MM.1S (cell line): ENCODE measurements at regions not wholly inside any gene's neighbourhood (a gene's known extent, or its start where the extent isn't known, plus 50 kb on each side); places are given as distances from the start of the nearest gene placed in this dataset.

Experiments used
- DNase-seq: peaks from one replicate; pipeline ENCODE4 v3.0.0-alpha.2; 2015
- H2AFZ ChIP-seq: fragments of 300-600 bp; sonication (generic); 2 replicates; pipeline ENCODE4 v1.6.0; 2016; ENCODE audit warnings: antibody characterized with exemption, low read length
- H3F3A ChIP-seq: fragments of 300-600 bp; sonication (generic); 2 replicates; pipeline ENCODE4 v1.6.1; 2016; ENCODE audit warnings: mild to moderate bottlenecking, antibody characterized with exemption, low read length, moderate library complexity, mixed read lengths; ENCODE audit not compliant: insufficient read depth
- H3K27ac ChIP-seq: fragments of 300-600 bp; sonication (generic); 2 replicates; pipeline ENCODE4 v1.5.1; 2016; ENCODE audit warnings: mild to moderate bottlenecking, low read length
- H3K27me3 ChIP-seq: fragments of 300-600 bp; sonication (generic); replicated peaks from 2 replicates; pipeline ENCODE4 v1.6.0; 2016; ENCODE audit warnings: low read length; ENCODE audit not compliant: insufficient read depth
- H3K36me3 ChIP-seq: fragments of 300-600 bp; sonication (generic); replicated peaks from 2 replicates; pipeline ENCODE4 v1.6.1; 2016; ENCODE audit warnings: mild to moderate bottlenecking, low read length, mixed read lengths; ENCODE audit not compliant: insufficient read depth
- H3K4me1 ChIP-seq: fragments of 300-600 bp; sonication (generic); 2 replicates; pipeline ENCODE4 v1.6.1; 2016; ENCODE audit warnings: low read length, mixed read lengths
- H3K4me2 ChIP-seq: fragments of 300-600 bp; sonication (generic); 2 replicates; pipeline ENCODE4 v1.6.0; 2016; ENCODE audit warnings: low read depth, low read length
- H3K4me3 ChIP-seq: fragments of 300-600 bp; sonication (generic); 2 replicates; pipeline ENCODE4 v1.5.1; 2016; ENCODE audit warnings: low read length, mixed read lengths
- H3K79me2 ChIP-seq: fragments of 300-600 bp; sonication (generic); 2 replicates; pipeline ENCODE4 v1.6.1; 2016; ENCODE audit warnings: mixed run types, low read length, mixed read lengths
- H3K9ac ChIP-seq: fragments of 300-600 bp; sonication (generic); 2 replicates; pipeline ENCODE4 v1.6.1; 2016; ENCODE audit warnings: low read length, mixed read lengths
- H3K9me2 ChIP-seq: fragments of 300-600 bp; sonication (generic); replicated peaks from 2 replicates; pipeline ENCODE4 v1.6.1; 2016; ENCODE audit warnings: mild to moderate bottlenecking, low read length, mixed read lengths; ENCODE audit not compliant: insufficient read depth
- H3K9me3 ChIP-seq: fragments of 300-600 bp; sonication (generic); replicated peaks from 2 replicates; pipeline ENCODE4 v1.6.1; 2016; ENCODE audit warnings: mild to moderate bottlenecking, low read length, mixed read lengths; ENCODE audit not compliant: insufficient read depth
- H4K20me1 ChIP-seq: fragments of 300-600 bp; sonication (generic); 2 replicates; pipeline ENCODE4 v1.6.1; 2016; ENCODE audit warnings: mild to moderate bottlenecking, low read length, moderate library complexity, mixed read lengths; ENCODE audit not compliant: insufficient read depth
- EZH2 ChIP-seq: fragments of 300-600 bp; sonication (generic); optimal IDR thresholded peaks from 2 replicates; pipeline ENCODE3; 2017; ENCODE audit warnings: low read depth, mild to moderate bottlenecking, antibody characterized with exemption, low read length, mixed read lengths
- EZH2phosphoT487 ChIP-seq: fragments of 300-600 bp; sonication (generic); IDR thresholded peaks from 2 replicates; pipeline ENCODE4 v1.6.1; 2018; ENCODE audit warnings: antibody characterized with exemption, low read length
- TF ChIP-seq, protein P1 (sequence below): fragments of 300-600 bp; sonication (generic); IDR thresholded peaks from 2 replicates; pipeline ENCODE4 v1.5.1; 2016; ENCODE audit warnings: antibody characterized with exemption, low read length, mixed read lengths

- no peaks in the 10 kb centered on the region for H3K27me3 ChIP-seq
- H2AFZ ChIP-seq, result 0 out of 2 replicates have a peak overlapping the region, but pooled peaks have one; percentile 45
- no peaks in the 10 kb centered on the region for H3K36me3 ChIP-seq
- no peak for DNase-seq
- H3K9me3 ChIP-seq, result no peaks in the 10 kb centered on the region
- no peaks in the 10 kb centered on the region for H3K9me2 ChIP-seq
- peaks cover 9% of the 10 kb centered on the region; the same call in 1 of the 2 replicates for H3F3A ChIP-seq
- peak overlapping the region; percentile 65; the same call in 1 of the 2 replicates for H3K27ac ChIP-seq
- no peaks in the 10 kb centered on the region for H4K20me1 ChIP-seq
- TF ChIP-seq EZH2 (no peak), EZH2phosphoT487 (no peak)
- TF ChIP-seq, protein P1, sequence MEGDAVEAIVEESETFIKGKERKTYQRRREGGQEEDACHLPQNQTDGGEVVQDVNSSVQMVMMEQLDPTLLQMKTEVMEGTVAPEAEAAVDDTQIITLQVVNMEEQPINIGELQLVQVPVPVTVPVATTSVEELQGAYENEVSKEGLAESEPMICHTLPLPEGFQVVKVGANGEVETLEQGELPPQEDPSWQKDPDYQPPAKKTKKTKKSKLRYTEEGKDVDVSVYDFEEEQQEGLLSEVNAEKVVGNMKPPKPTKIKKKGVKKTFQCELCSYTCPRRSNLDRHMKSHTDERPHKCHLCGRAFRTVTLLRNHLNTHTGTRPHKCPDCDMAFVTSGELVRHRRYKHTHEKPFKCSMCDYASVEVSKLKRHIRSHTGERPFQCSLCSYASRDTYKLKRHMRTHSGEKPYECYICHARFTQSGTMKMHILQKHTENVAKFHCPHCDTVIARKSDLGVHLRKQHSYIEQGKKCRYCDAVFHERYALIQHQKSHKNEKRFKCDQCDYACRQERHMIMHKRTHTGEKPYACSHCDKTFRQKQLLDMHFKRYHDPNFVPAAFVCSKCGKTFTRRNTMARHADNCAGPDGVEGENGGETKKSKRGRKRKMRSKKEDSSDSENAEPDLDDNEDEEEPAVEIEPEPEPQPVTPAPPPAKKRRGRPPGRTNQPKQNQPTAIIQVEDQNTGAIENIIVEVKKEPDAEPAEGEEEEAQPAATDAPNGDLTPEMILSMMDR, result no peak
- no peak overlapping the region for H3K9ac ChIP-seq
- H3K79me2 ChIP-seq, result no peaks in the 10 kb centered on the region
- peaks cover 14% of the 10 kb centered on the region; the same call in 1 of the 2 replicates for H3K4me1 ChIP-seq
- peak overlapping the region; percentile 41; the same call in 1 of the 2 replicates for H3K4me2 ChIP-seq
- no peak overlapping the region for H3K4me3 ChIP-seq
These were observed 159.3 kb upstream of the VCX3A start for GRCh38 chrX:6694221-6694620.

DNA sequence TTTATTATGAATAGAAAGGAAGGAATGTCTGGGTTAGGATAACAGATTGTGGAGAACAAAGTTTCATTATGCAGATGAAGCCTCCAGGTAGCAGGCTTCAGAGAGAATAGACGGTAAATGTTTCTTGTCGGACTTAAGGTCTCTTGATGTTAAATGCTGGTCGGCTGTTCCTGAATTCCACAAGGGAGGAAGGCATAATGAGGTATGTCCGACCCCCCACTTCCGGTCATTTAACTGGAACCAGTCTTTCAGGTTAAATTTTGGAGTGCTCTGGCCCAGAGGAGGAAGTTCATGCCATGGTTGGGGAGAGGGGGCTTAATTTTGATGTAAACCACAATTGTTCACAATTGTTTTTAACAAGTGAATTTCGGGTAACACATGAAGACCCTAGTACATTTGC lies 158.1 kb upstream of the VCX3A start:
- no peaks in the 10 kb centered on the region for H3K9me3 ChIP-seq
- H3K79me2 ChIP-seq, result no peaks in the 10 kb centered on the region
- H3K4me2 ChIP-seq, result no peak overlapping the region
- H3K9me2 ChIP-seq, result no peaks in the 10 kb centered on the region
- DNase-seq, result no peak
- H2AFZ ChIP-seq, result no peak overlapping the region
- no peak overlapping the region for H3K27ac ChIP-seq
- no peak overlapping the region for H3K9ac ChIP-seq
- H3K27me3 ChIP-seq, result no peaks in the 10 kb centered on the region
- TF ChIP-seq EZH2phosphoT487, result no peak
- H3K4me1 ChIP-seq, result peaks cover 14% of the 10 kb centered on the region; the same call in 1 of the 2 replicates
- H3K4me3 ChIP-seq, result no peak overlapping the region
- H3F3A ChIP-seq, result peaks cover 9% of the 10 kb centered on the region; the same call in 1 of the 2 replicates
- H3K36me3 ChIP-seq, result no peaks in the 10 kb centered on the region
- no peaks in the 10 kb centered on the region for H4K20me1 ChIP-seq

GRCh38 chrX:6685489-6685888 lies 150.6 kb upstream of the VCX3A start:
- Histone ChIP-seq H2AFZ (no peak overlapping the region), H3K9me3 (no peaks in the 10 kb centered on the region), H3K9ac (no peak overlapping the region), H3K4me3 (no peak overlapping the region), H3F3A (no peaks in the 10 kb centered on the region), H4K20me1 (no peaks in the 10 kb centered on the region), H3K27ac (no peak overlapping the region), H3K79me2 (no peaks in the 10 kb centered on the region), H3K4me2 (no peak overlapping the region), H3K27me3 (no peaks in the 10 kb centered on the region), H3K9me2 (no peaks in the 10 kb centered on the region), H3K36me3 (no peaks in the 10 kb centered on the region), H3K4me1 (0 out of 2 replicates have a peak, but pooled peaks cover 4% of the 10 kb centered on the region)
- no peak for DNase-seq
- TF ChIP-seq EZH2, result no peak
- TF ChIP-seq, protein P1, result no peak
- TF ChIP-seq EZH2phosphoT487, result no peak

- Histone ChIP-seq H3K27ac (no peak overlapping the region), H3K4me3 (no peak overlapping the region), H3K4me1 (0 out of 2 replicates have a peak, but pooled peaks cover 4% of the 10 kb centered on the region), H3K4me2 (no peak overlapping the region), H3F3A (no peaks in the 10 kb centered on the region), H3K27me3 (no peaks in the 10 kb centered on the region), H3K9ac (no peak overlapping the region), H3K9me3 (no peaks in the 10 kb centered on the region), H3K36me3 (no peaks in the 10 kb centered on the region), H2AFZ (no peak overlapping the region), H4K20me1 (no peaks in the 10 kb centered on the region), H3K79me2 (no peaks in the 10 kb centered on the region), H3K9me2 (no peaks in the 10 kb centered on the region)
- no peak for DNase-seq
- TF ChIP-seq EZH2, result no peak
These were observed 148.4 kb upstream of the VCX3A start for GRCh38 chrX:6683353-6683752.
